NCI-H2081 treated with DMSO at 0.1 percent for 48 hours (cell line): ENCODE measurements at regions not wholly inside any gene's neighbourhood (a gene's known extent, or its start where the extent isn't known, plus 50 kb on each side); places are given as distances from the start of the nearest gene placed in this dataset.

Source experiments
- DNase-seq: peaks from one replicate; lab custom pipeline; 2025; lab: John Stamatoyannopoulos, UW

- no peak for DNase-seq
These were observed 101.2 kb upstream of the KLF3 start for GRCh38 chr4:38562751-38563198.

- DNase-seq = no peak
These were observed 100.1 kb upstream of the KLF3 start for GRCh38 chr4:38563707-38564495.

- DNase-seq = no peak
These were observed 98.5 kb upstream of the KLF3 start for GRCh38 chr4:38565271-38566199.

GRCh38 chr4:38566806-38567398 is 97.1 kb upstream of the KLF3 start:
- no peak for DNase-seq

GRCh38 chr4:38567457-38567856 is 96.5 kb upstream of the KLF3 start:
- DNase-seq = no peak

- DNase-seq = no peak
These were observed 95.2 kb upstream of the KLF3 start for GRCh38 chr4:38568768-38569167.

GRCh38 chr4:38570647-38571276 is 93.2 kb upstream of the KLF3 start:
- DNase-seq = no peak

GRCh38 chr4:38572793-38573192 is 91.2 kb upstream of the KLF3 start:
- DNase-seq = no peak

GRCh38 chr4:38574559-38575333 is 89.3 kb upstream of the KLF3 start:
- DNase-seq = no peak

- DNase-seq = no peak
These were observed 87.2 kb upstream of the KLF3 start for GRCh38 chr4:38576767-38577166.

GRCh38 chr4:38577462-38577861 is 86.5 kb upstream of the KLF3 start:
- DNase-seq = no peak

GRCh38 chr4:38581426-38582106 is 82.4 kb upstream of the KLF3 start:
- DNase-seq = no peak

GRCh38 chr4:38582445-38582844 is 81.6 kb upstream of the KLF3 start:
- no peak for DNase-seq

- DNase-seq = no peak
These were observed 81.0 kb upstream of the KLF3 start for GRCh38 chr4:38582889-38583470.

- no peak for DNase-seq
These were observed 78.1 kb upstream of the KLF3 start for GRCh38 chr4:38585871-38586270.

GRCh38 chr4:38587106-38587505 is 76.9 kb upstream of the KLF3 start:
- no peak for DNase-seq

- DNase-seq = no peak
These were observed 74.0 kb upstream of the KLF3 start for GRCh38 chr4:38590046-38590445.

- DNase-seq = no peak
These were observed 72.2 kb upstream of the KLF3 start for GRCh38 chr4:38591617-38592337.

- DNase-seq = no peak
These were observed 65.5 kb upstream of the KLF3 start for GRCh38 chr4:38598489-38598888.

GRCh38 chr4:38600575-38600974 is 63.4 kb upstream of the KLF3 start:
- DNase-seq = no peak
